K562 (cell line): ENCODE measurements at regions not wholly inside any gene's neighbourhood (a gene's known extent, or its start where the extent isn't known, plus 50 kb on each side); places are given as distances from the start of the nearest gene placed in this dataset.

ENCODE experiments used
- CBFA2T2 ChIP-seq: fragments of 450-650 bp; conservative IDR thresholded peaks from 2 replicates; pipeline ENCODE4 v1.6.1; 2017; ENCODE audit warnings: mild to moderate bottlenecking
- CREB1 ChIP-seq, 2 experiments: sonication (generic) in 1 of 2; formaldehyde crosslinking in 1 of 2; IDR thresholded peaks; 2 replicates each; pipeline versions ENCODE4 v1.6.1 to v1.8.0; 2012 to 2022; ENCODE audit warnings: inconsistent platforms in 1 of 2, mild to moderate bottlenecking in 1 of 2, missing genetic modification reagents in 1 of 2, moderate library complexity in 1 of 2
- DPF2 ChIP-seq: fragments of 450-650 bp; IDR thresholded peaks from 2 replicates; pipeline ENCODE4 v1.6.1; 2016
- EP300 ChIP-seq: IDR thresholded peaks from 2 replicates; pipeline ENCODE4 v1.6.1; 2012; ENCODE audit warnings: low read length, improper control_type of control experiment
- FOXP1 ChIP-seq: sonication (generic); formaldehyde crosslinking; IDR thresholded peaks from 2 replicates; pipeline ENCODE4 v1.8.0; 2022; ENCODE audit warnings: mild to moderate bottlenecking, missing genetic modification reagents
- HDAC2 ChIP-seq: fragments of 450-650 bp; IDR thresholded peaks from 2 replicates; pipeline ENCODE4 v1.6.1; 2016; ENCODE audit warnings: mild to moderate bottlenecking
- HNRNPLL ChIP-seq: fragments of 200-400 bp; formaldehyde crosslinking; IDR thresholded peaks from 2 replicates; pipeline ENCODE4 v1.6.1; 2017; ENCODE audit warnings: low read length, low read depth, mild to moderate bottlenecking; ENCODE audit not compliant: poor library complexity, severe bottlenecking
- ILK ChIP-seq: fragments of 450-650 bp; IDR thresholded peaks from 2 replicates; pipeline ENCODE4 v1.6.1; 2016; ENCODE audit warnings: missing genetic modification characterization, low read depth, mild to moderate bottlenecking, missing compliant biosample characterization, moderate library complexity, borderline replicate concordance
- KLF16 ChIP-seq: IDR thresholded peaks from 2 replicates; pipeline ENCODE4 v1.6.1; 2016; ENCODE audit warnings: antibody characterized with exemption
- MEF2A ChIP-seq: IDR thresholded peaks from 2 replicates; pipeline ENCODE4 v1.6.1; 2011; ENCODE audit warnings: low read depth, mild to moderate bottlenecking, low read length, moderate library complexity; ENCODE audit not compliant: control insufficient read depth
- MEIS2 ChIP-seq: fragments of 450-650 bp; IDR thresholded peaks from 2 replicates; pipeline ENCODE4 v1.6.1; 2014; ENCODE audit warnings: mild to moderate bottlenecking; ENCODE audit not compliant: partially characterized antibody
- NCOA1 ChIP-seq: fragments of 450-650 bp; IDR thresholded peaks from 2 replicates; pipeline ENCODE4 v1.6.1; 2016; ENCODE audit warnings: low read depth
- NFIC ChIP-seq: fragments of 450-650 bp; IDR thresholded peaks from 2 replicates; pipeline ENCODE4 v1.6.1; 2017; ENCODE audit warnings: mild to moderate bottlenecking, inconsistent platforms
- NFYB ChIP-seq: IDR thresholded peaks from 2 replicates; pipeline ENCODE4 v1.6.1; 2011; ENCODE audit warnings: mild to moderate bottlenecking, moderate library complexity; ENCODE audit not compliant: insufficient read length; ENCODE audit errors: extremely low read depth
- POLR2AphosphoS5 ChIP-seq: IDR thresholded peaks from 2 replicates; pipeline ENCODE4 v1.6.1; 2011; ENCODE audit warnings: mild to moderate bottlenecking, low read depth, low read length, moderate library complexity; ENCODE audit not compliant: control insufficient read depth, insufficient read depth
- PYGO2 ChIP-seq: fragments of 450-650 bp; IDR thresholded peaks from 2 replicates; pipeline ENCODE4 v1.6.1; 2016; ENCODE audit warnings: mild to moderate bottlenecking, missing genetic modification characterization, moderate library complexity, missing compliant biosample characterization
- SIN3A ChIP-seq, 2 experiments: fragments of 150-350 bp in 1 of 2; IDR thresholded peaks; 2 replicates each; pipeline ENCODE4 v1.6.1; 2011 to 2016; ENCODE audit warnings: borderline replicate concordance in 2 of 2, low read depth in 2 of 2, low read length in 2 of 2, mild to moderate bottlenecking in 2 of 2, moderate library complexity in 2 of 2; ENCODE audit not compliant: control insufficient read depth in 1 of 2
- STAT5A ChIP-seq: IDR thresholded peaks from 2 replicates; pipeline ENCODE4 v1.6.1; 2012; ENCODE audit warnings: low read length, inconsistent platforms, borderline replicate concordance
- TEAD1 ChIP-seq, 2 experiments: fragments of 450-650 bp in 1 of 2; sonication (generic) in 1 of 2; formaldehyde crosslinking; IDR thresholded peaks; 2 replicates each; pipeline versions ENCODE4 v1.4.0 to v1.8.0; 2020 to 2022; ENCODE audit warnings: mild to moderate bottlenecking in 2 of 2, missing genetic modification reagents in 1 of 2
- TRIM25 ChIP-seq: fragments of 450-650 bp; IDR thresholded peaks from 2 replicates; pipeline ENCODE4 v1.7.0; 2016; ENCODE audit warnings: borderline replicate concordance
- ZNF431 ChIP-seq: sonication (generic); formaldehyde crosslinking; IDR thresholded peaks from 2 replicates; pipeline ENCODE4 v1.8.0; 2022; ENCODE audit warnings: mild to moderate bottlenecking, missing genetic modification reagents
- ZNF444 ChIP-seq: fragments of 250-450 bp; sonication (Bioruptor Pico); IDR thresholded peaks from 2 replicates; pipeline ENCODE4 v1.4.0; 2020; ENCODE audit warnings: mild to moderate bottlenecking, moderate library complexity
- ZNF445 ChIP-seq: fragments of 250-450 bp; sonication (Bioruptor Pico); IDR thresholded peaks from 2 replicates; pipeline ENCODE4 v1.4.0; 2020; ENCODE audit warnings: low read depth, mild to moderate bottlenecking, moderate library complexity
- ZNF639 ChIP-seq, 2 experiments: fragments of 200-800 bp in 1 of 2; sonication (Bioruptor generic) in 1 of 2; sonication (generic) in 1 of 2; formaldehyde crosslinking in 1 of 2; IDR thresholded peaks in 1 of 2; conservative IDR thresholded peaks in 1 of 2; 2 replicates each; pipeline versions ENCODE4 v1.5.0 to v1.6.1; 2016 to 2020; ENCODE audit warnings: missing compliant biosample characterization in 1 of 2, missing genetic modification characterization in 1 of 2, missing genetic modification reagents in 1 of 2
- ZZZ3 ChIP-seq: fragments of 450-650 bp; IDR thresholded peaks from 2 replicates; pipeline ENCODE4 v1.6.1; 2016; ENCODE audit warnings: antibody characterized with exemption, mild to moderate bottlenecking, moderate library complexity
- TF ChIP-seq, protein P1 (sequence below): fragments of 450-650 bp; conservative IDR thresholded peaks from 2 replicates; pipeline ENCODE4 v1.6.1; 2016; ENCODE audit warnings: missing genetic modification characterization, low read depth, mild to moderate bottlenecking, control low read depth, missing compliant biosample characterization

GRCh38 chr7:10734595-10734994, 239.1 kb upstream of the PHF14 start (continued):
- peak; percentile 87 for TF ChIP-seq STAT5A
- TF ChIP-seq ILK: no peak
- TF ChIP-seq TRIM25: no peak
- no peak for TF ChIP-seq MEF2A
- no peak for TF ChIP-seq ZNF445 (CRISPR knock-in tag)
- no peak for TF ChIP-seq FOXP1
- peak; percentile 71 for TF ChIP-seq MEIS2
- peak; percentile 84 for TF ChIP-seq POLR2AphosphoS5
- TF ChIP-seq SIN3A (IDR thresholded peaks at IDR 0.05; ENCODE audit: borderline replicate concordance in 2 of 2, control insufficient read depth in 1 of 2, low read depth in 2 of 2, low read length in 2 of 2): no peak
- TF ChIP-seq EP300: peak; percentile 87
- no peak for TF ChIP-seq HNRNPLL
- peak; percentile 50; the same call in 1 of the 2 replicates for TF ChIP-seq NCOA1
- TF ChIP-seq ZZZ3: no peak
- TF ChIP-seq ZNF444: no peak
- TF ChIP-seq ZNF431: no peak
- no peak for TF ChIP-seq ZNF639 (CRISPR knock-in tag; conservative IDR thresholded peaks at IDR 0.05 in 1 of 2, IDR thresholded peaks at IDR 0.05 in 1 of 2)
- TF ChIP-seq CREB1 (IDR thresholded peaks at IDR 0.05): peak; percentile 53; the same call in 1 of the 2 replicates
- no peak for TF ChIP-seq CREB1 (CRISPR knock-in tag; IDR thresholded peaks at IDR 0.05)
- TF ChIP-seq KLF16: peak; percentile 79
- no peak for TF ChIP-seq NFYB
- TF ChIP-seq, protein P1, sequence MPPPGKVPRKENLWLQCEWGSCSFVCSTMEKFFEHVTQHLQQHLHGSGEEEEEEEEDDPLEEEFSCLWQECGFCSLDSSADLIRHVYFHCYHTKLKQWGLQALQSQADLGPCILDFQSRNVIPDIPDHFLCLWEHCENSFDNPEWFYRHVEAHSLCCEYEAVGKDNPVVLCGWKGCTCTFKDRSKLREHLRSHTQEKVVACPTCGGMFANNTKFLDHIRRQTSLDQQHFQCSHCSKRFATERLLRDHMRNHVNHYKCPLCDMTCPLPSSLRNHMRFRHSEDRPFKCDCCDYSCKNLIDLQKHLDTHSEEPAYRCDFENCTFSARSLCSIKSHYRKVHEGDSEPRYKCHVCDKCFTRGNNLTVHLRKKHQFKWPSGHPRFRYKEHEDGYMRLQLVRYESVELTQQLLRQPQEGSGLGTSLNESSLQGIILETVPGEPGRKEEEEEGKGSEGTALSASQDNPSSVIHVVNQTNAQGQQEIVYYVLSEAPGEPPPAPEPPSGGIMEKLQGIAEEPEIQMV (tag): no peak
- TF ChIP-seq PYGO2 (tag): no peak
- TF ChIP-seq HDAC2: no peak
- TF ChIP-seq NFIC: peak; percentile 61
- TF ChIP-seq TEAD1 (CRISPR knock-in tag; IDR thresholded peaks at IDR 0.05): no peak
- TF ChIP-seq DPF2: peak; percentile 91
- TF ChIP-seq CBFA2T2: peak; percentile 88
